Fibroblast of villous mesenchyme (primary cell): ENCODE measurements at regions not wholly inside any gene's neighbourhood (a gene's known extent, or its start where the extent isn't known, plus 50 kb on each side); places are given as distances from the start of the nearest gene placed in this dataset.

ENCODE experiments used
- DNase-seq: peaks from one replicate; pipeline ENCODE4 v3.0.0-alpha.2; 2010; ENCODE audit warnings: low read depth
- H3K4me3 ChIP-seq: 2 replicates; pipeline ENCODE4 v1.5.1; 2011; ENCODE audit warnings: low read depth, mild to moderate bottlenecking, low read length
- CTCF ChIP-seq: IDR thresholded peaks from 2 replicates; pipeline ENCODE4 v1.5.1; 2012; ENCODE audit warnings: low read depth, mild to moderate bottlenecking, low read length; ENCODE audit not compliant: insufficient read depth

DNA sequence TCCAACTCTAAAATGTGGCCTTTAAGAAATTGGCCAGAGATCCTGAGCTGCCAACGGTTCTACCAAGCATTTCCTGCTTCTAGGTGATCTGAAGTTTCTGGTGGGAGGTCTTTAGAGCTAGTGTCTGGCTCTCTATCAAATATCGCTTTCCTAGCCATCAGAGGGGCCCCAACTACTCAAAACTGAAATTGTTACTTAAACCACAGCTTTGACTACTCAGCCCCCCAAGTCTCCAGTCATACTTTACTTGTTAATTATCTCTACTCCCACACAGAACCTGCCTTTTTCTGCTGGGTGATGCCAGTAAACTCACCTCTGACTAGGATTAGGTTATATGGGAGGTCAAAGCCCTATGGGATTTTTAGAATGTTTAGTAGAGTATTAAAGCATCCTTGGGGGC lies 95.1 kb downstream of the FASLG start:
- no peak for DNase-seq
- no peak overlapping the region for H3K4me3 ChIP-seq
- no peak for TF ChIP-seq CTCF

DNA sequence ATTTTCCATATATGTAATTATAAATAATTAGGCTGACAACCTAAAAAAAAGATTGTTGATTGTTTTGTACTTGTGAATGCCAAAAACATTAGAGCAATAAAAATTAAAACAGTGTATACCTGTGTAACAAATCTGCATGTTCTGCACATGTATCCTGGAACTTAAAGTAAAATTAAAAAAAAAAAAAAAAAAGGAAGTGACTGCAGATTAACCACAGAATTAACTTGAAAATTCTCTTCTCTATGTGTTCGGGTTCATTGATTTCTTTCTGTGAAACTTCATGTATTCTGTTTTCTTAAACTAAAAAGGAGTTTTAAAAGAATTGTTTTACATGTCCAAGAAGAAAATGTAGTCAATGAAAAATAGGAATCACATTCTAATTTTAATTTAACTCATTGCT lies 95.7 kb downstream of the FASLG start:
- no peak for TF ChIP-seq CTCF
- DNase-seq, result no peak
- H3K4me3 ChIP-seq, result no peak overlapping the region

GRCh38 chr1:172755099-172755498 lies 96.2 kb downstream of the FASLG start:
- no peak overlapping the region for H3K4me3 ChIP-seq
- no peak for TF ChIP-seq CTCF
- no peak for DNase-seq

DNA sequence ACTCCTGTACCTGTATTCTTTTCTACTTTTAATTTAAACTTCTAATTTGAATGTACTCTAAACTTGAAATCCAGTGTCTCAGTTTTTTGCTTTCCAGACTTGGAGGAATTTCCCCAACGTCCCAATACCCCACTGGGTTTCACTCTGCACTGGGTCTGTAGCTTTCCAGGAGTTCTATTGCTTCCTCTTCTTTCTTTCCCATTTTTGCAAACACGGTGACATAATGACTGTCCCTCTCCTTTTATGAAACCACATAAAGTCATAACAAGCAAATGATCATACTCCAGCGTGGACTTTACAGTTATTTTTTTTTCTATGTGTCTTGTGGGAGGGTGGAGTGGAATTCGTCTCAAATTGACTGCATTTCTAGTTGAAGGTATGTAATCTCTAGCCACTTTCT lies 97.1 kb downstream of the FASLG start:
- no peak overlapping the region for H3K4me3 ChIP-seq
- no peak for TF ChIP-seq CTCF
- no peak for DNase-seq

DNA sequence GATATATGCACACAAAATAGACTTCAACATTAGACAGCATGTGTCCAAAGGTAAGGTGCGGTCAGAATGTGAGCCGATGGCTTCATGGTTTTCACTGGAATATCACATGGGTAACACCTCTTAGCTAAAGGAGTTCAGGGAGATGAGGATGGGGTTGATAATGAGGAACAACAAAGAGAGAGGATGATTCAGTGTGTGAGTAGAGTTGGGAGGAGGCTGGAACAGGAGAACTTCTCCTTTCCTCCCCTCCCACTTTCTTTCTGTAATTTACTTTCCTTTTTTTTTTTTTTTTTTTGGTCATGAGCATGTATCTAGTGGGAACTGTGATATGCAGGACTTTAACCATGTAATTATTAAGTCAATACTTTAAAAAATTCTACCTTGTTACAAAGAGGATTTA lies 99.4 kb downstream of the FASLG start:
- no peak overlapping the region for H3K4me3 ChIP-seq
- DNase-seq, result no peak
- TF ChIP-seq CTCF, result no peak

GRCh38 chr1:172760121-172760520 lies 101.2 kb downstream of the FASLG start:
- no peak overlapping the region for H3K4me3 ChIP-seq
- TF ChIP-seq CTCF, result no peak
- DNase-seq, result no peak
